ENCODE measurements at regions not wholly inside any gene's neighbourhood (a gene's known extent, or its start where the extent isn't known, plus 50 kb on each side); places are given as distances from the start of the nearest gene placed in this dataset.

GRCh38 chr16:9033125-9033830 is 58.2 kb upstream of the HAPSTR1 start:
- TF ChIP-seq YY1 (IDR thresholded peaks at IDR 0.05; ENCODE audit: extremely low read depth, insufficient replicate concordance, low read depth, low read length) (no peak), SP1 (IDR thresholded peaks at IDR 0.05; ENCODE audit: low read depth) (no peak), EZH2 (IDR thresholded peaks at IDR 0.05) (no peak)

Measured in HCT116 (cell line).